Fibroblast of lung (primary cell): ENCODE measurements at regions not wholly inside any gene's neighbourhood (a gene's known extent, or its start where the extent isn't known, plus 50 kb on each side); places are given as distances from the start of the nearest gene placed in this dataset.

Experiments used
- EZH2 ChIP-seq: IDR thresholded peaks from 2 replicates; pipeline ENCODE4 v1.5.1; 2012; ENCODE audit warnings: low read length, control low read depth, mild to moderate bottlenecking; ENCODE audit errors: missing control alignments
- TF ChIP-seq, protein P1 (sequence below), 2 donors: IDR thresholded peaks in 1 of 2; conservative IDR thresholded peaks in 1 of 2; 1 replicate in 1 of 2; 2 replicates in 1 of 2; pipeline ENCODE4 v1.5.1; 2011 to 2012; ENCODE audit warnings: low read length in 2 of 2, control low read depth in 1 of 2, inconsistent platforms in 1 of 2, low read depth in 1 of 2, mild to moderate bottlenecking in 1 of 2

DNA sequence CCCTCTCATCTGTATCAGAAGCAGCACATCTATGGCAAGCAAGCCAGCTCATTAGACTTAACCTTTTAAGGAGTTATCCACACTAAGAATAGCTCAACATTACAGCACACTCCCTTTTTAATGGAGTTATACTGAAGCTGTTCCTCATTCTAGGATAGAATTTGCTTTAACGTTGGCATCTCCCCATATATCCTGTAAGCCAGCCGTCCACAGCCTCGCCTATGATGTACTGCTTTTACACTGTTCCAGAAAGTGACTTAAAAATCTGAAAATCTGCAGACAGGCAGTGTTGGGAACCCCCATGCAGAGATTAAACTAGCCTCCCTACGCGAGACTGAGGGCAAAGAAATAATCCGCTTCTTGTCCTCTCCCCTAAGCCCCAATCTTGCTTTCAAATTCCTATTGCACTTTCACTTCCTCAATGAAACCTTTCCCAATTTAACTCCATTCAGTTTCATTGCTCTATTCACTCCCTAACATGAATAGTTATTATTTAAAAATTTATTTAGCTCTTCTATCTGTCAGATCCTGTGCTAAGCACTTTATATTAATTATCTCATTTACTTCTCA lies 225.0 kb downstream of the BLID start:
- TF ChIP-seq, protein P1, sequence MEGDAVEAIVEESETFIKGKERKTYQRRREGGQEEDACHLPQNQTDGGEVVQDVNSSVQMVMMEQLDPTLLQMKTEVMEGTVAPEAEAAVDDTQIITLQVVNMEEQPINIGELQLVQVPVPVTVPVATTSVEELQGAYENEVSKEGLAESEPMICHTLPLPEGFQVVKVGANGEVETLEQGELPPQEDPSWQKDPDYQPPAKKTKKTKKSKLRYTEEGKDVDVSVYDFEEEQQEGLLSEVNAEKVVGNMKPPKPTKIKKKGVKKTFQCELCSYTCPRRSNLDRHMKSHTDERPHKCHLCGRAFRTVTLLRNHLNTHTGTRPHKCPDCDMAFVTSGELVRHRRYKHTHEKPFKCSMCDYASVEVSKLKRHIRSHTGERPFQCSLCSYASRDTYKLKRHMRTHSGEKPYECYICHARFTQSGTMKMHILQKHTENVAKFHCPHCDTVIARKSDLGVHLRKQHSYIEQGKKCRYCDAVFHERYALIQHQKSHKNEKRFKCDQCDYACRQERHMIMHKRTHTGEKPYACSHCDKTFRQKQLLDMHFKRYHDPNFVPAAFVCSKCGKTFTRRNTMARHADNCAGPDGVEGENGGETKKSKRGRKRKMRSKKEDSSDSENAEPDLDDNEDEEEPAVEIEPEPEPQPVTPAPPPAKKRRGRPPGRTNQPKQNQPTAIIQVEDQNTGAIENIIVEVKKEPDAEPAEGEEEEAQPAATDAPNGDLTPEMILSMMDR (conservative IDR thresholded peaks at IDR 0.05 in 1 of 2, IDR thresholded peaks at IDR 0.05 in 1 of 2; ENCODE audit: low read depth in 1 of 2, low read length in 2 of 2) = no peak
- no peak for TF ChIP-seq EZH2
